ENCODE measurements at regions not wholly inside any gene's neighbourhood (a gene's known extent, or its start where the extent isn't known, plus 50 kb on each side); places are given as distances from the start of the nearest gene placed in this dataset. TPM values are rescaled to one million over a fixed set of nuclear protein-coding genes. Genes with fewer than 3 reads are reported as not detected.
"Not testable (repeated sequence)": the region's sequence is repeated elsewhere in the genome, so short reads cannot be mapped to it uniquely, and the experiment has no call there.

DNA sequence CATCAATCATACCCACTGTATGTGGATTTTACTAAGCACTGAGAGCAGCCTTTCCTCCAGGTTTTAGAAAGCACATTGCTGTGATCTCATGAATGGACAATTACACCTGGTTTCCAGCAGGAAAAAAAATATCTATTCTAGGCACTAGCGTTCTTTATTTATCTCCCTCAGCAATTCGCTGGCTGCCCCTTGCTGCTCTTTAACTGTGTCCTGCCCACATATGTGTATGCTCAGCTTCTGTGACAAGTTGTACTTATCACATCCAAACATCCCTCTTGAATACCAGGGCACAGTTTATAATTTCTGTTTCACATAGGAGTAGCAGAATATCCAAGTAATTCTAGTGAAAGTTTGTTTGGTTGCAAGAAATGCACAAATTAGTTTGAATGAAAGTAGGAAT, 146.8 kb downstream of the USP46 start:
- no peaks in the 10 kb centered on the region for H3K9me3 ChIP-seq
- WGBS, 2 donors = 58 to 59% methylated on average over 2 of the region's 2 CpGs
- H3K4me1 ChIP-seq = no peaks in the 10 kb centered on the region
- no peaks in the 10 kb centered on the region for H3K36me3 ChIP-seq
- no peak overlapping the region for H3K27ac ChIP-seq
- TF ChIP-seq, protein P1, sequence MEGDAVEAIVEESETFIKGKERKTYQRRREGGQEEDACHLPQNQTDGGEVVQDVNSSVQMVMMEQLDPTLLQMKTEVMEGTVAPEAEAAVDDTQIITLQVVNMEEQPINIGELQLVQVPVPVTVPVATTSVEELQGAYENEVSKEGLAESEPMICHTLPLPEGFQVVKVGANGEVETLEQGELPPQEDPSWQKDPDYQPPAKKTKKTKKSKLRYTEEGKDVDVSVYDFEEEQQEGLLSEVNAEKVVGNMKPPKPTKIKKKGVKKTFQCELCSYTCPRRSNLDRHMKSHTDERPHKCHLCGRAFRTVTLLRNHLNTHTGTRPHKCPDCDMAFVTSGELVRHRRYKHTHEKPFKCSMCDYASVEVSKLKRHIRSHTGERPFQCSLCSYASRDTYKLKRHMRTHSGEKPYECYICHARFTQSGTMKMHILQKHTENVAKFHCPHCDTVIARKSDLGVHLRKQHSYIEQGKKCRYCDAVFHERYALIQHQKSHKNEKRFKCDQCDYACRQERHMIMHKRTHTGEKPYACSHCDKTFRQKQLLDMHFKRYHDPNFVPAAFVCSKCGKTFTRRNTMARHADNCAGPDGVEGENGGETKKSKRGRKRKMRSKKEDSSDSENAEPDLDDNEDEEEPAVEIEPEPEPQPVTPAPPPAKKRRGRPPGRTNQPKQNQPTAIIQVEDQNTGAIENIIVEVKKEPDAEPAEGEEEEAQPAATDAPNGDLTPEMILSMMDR (IDR thresholded peaks at IDR 0.05) = no peak
- TF ChIP-seq EP300 (IDR thresholded peaks at IDR 0.05) (no peak), POLR2A (IDR thresholded peaks at IDR 0.05) (no peak)
- H3K27me3 ChIP-seq = no peaks in the 10 kb centered on the region
- no peak for DNase-seq (ENCODE audit: low spot score in 2 of 2)
- no peak overlapping the region for H3K4me3 ChIP-seq

DNA sequence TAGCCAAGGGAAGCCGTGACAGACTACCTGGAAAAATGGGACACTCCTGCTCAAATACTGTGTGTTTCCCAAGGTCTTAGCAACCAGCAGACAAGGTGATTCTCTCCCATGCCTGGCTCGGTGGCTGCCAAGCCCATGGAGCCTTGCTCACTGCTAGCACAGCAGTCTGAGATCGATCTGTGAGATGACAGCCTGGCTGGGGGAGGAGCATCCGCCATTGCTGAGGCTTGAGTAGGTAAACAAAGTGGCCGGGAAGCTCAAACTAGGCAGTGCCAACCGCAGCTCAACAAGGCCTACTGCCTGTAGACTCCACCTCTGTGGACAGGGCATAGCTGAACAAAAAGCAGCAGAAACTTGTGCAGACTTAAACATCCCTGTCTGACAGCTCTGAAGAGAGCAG, 137.0 kb downstream of the USP46 start:
- peaks cover 0 to 12% (median 0%) of the 10 kb centered on the region in 4 donors for H3K9me3 ChIP-seq
- 83% methylated on average over 6 of the region's 6 CpGs for WGBS, 2 donors
- not testable (repeated sequence) for DNase-seq (ENCODE audit: low spot score in 2 of 2); H3K27ac ChIP-seq; H3K4me3 ChIP-seq; H3K36me3 ChIP-seq; H3K27me3 ChIP-seq; H3K4me1 ChIP-seq

DNA sequence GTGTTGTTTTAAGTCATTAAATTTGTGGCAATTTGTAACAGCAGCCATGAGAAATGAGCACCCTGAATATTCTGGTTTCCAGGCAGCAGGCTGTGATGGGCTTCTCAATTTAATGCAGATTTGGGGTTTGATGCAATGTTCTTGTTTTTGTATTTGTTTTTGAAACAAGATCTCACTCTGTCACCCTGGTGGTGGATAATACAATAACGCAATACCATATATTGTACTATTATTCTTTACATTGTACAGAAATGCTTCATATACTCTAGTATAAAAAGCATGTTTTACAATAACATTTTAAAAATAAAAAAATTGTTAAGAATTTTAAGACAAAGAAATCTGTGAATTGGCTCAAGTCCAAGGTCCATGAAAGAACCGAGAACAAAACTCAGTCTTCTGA, 129.1 kb downstream of the USP46 start:
- WGBS, 2 donors = 66 to 67% methylated on average over 2 of the region's 2 CpGs
- Histone ChIP-seq H3K4me3 (no peak overlapping the region), H3K36me3 (no peaks in the 10 kb centered on the region), H3K9me3 (peaks cover 0 to 11% (median 0%) of the 10 kb centered on the region in 4 donors), H3K4me1 (no peaks in the 10 kb centered on the region), H3K27me3 (no peaks in the 10 kb centered on the region), H3K27ac (no peak overlapping the region)
- no peak for DNase-seq (ENCODE audit: low spot score in 2 of 2)
- no peak for TF ChIP-seq POLR2A (IDR thresholded peaks at IDR 0.05)
- TF ChIP-seq, protein P1 (IDR thresholded peaks at IDR 0.05) = no peak
- TF ChIP-seq EP300 (IDR thresholded peaks at IDR 0.05) = no peak

DNA sequence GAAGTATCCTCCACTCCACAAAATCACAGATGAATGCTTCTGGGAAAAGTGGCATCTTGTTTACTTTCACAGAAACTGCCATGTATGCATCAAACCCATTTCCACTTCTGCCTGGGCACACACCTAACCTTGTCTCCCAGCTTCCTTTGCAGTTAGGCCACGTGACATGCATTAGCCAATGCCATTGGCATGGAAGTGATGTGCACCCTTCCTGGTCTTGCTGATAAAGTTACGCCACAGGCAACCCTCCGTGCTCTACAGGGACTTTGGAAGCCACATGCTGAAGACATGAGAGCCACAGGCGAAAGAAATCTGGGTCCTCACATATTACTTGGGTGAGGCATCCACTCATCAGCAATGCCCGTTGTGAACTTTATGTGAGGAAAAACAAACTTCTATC, 123.3 kb downstream of the USP46 start:
- 89 to 90% methylated on average over 5 of the region's 5 CpGs for WGBS, 2 donors
- Histone ChIP-seq H3K36me3 (no peaks in the 10 kb centered on the region), H3K27me3 (no peaks in the 10 kb centered on the region), H3K9me3 (no peaks in the 10 kb centered on the region), H3K27ac (no peak overlapping the region), H3K4me1 (no peaks in the 10 kb centered on the region), H3K4me3 (no peak overlapping the region)
- TF ChIP-seq EP300 (IDR thresholded peaks at IDR 0.05) (no peak), POLR2A (IDR thresholded peaks at IDR 0.05) (no peak)
- TF ChIP-seq, protein P1 (IDR thresholded peaks at IDR 0.05) = no peak
- DNase-seq (ENCODE audit: low spot score in 2 of 2) = no peak

Small RNA genes in the stretch of these regions (small RNA-seq; reads per million reads assigned to genes)
- not detected for gene RNU6-1252P
